ENCODE measurements at regions not wholly inside any gene's neighbourhood (a gene's known extent, or its start where the extent isn't known, plus 50 kb on each side); places are given as distances from the start of the nearest gene placed in this dataset.

- H3K27me3 ChIP-seq = no peaks in the 10 kb centered on the region
- no peak for DNase-seq (ENCODE audit: low spot score in 2 of 2)
- H3K36me3 ChIP-seq = no peaks in the 10 kb centered on the region
- H3K4me1 ChIP-seq = no peaks in the 10 kb centered on the region
- intact Hi-C loops (cut with DNase I; ENCODE audit: low total_unique reads) = no loop called here
- H3K27ac ChIP-seq = no peak overlapping the region
- H3K9me3 ChIP-seq = no peaks in the 10 kb centered on the region
- no peak overlapping the region for H3K4me3 ChIP-seq
- no peak for TF ChIP-seq CTCF (IDR thresholded peaks at IDR 0.05)
Measured at GRCh38 chr5:52328220-52328806, 459.4 kb upstream of the ITGA1 start.

DNA sequence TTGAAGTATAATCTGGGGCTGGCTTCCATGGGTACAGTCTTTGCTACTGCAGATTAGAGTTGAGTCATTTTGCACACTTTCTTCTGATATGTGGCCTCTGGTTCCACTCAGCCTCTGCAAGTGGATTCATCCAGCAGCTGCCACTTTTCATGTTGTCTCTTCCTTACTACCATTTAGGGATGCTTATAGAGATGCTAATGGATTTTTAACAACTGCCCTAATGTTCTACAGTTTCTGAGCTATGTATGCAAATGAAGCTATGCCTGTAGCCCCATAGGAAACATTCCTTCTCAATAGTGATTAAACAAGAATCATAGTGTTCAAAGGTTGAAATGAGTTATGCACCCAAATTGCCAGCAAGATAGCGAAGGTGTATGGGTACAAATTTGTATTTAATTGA lies 456.0 kb upstream of the ITGA1 start:
- Histone ChIP-seq H3K4me1 (no peaks in the 10 kb centered on the region), H3K9me3 (no peaks in the 10 kb centered on the region), H3K27ac (no peak overlapping the region), H3K27me3 (no peaks in the 10 kb centered on the region), H3K4me3 (no peak overlapping the region), H3K36me3 (no peaks in the 10 kb centered on the region)
- intact Hi-C loops (cut with DNase I; ENCODE audit: low total_unique reads) = loop anchor here (10.0 kb wide), 1 partner anchor 1317 kb away; no protein-coding TSS in a partner anchor
- TF ChIP-seq POLR2AphosphoS5 (IDR thresholded peaks at IDR 0.05) = no peak
- TF ChIP-seq POLR2A (IDR thresholded peaks at IDR 0.05) = no peak
- TF ChIP-seq CTCF (IDR thresholded peaks at IDR 0.05) = no peak
- DNase-seq (ENCODE audit: low spot score in 2 of 2) = no peak

GRCh38 chr5:52334367-52334766 lies 453.3 kb upstream of the ITGA1 start:
- Histone ChIP-seq H3K36me3 (no peaks in the 10 kb centered on the region), H3K9me3 (no peaks in the 10 kb centered on the region), H3K4me3 (no peak overlapping the region), H3K4me1 (no peaks in the 10 kb centered on the region), H3K27ac (no peak overlapping the region), H3K27me3 (no peaks in the 10 kb centered on the region)
- DNase-seq (ENCODE audit: low spot score in 2 of 2) = no peak
- intact Hi-C loops (cut with DNase I; ENCODE audit: low total_unique reads) = loop anchor here (10.0 kb wide), 1 partner anchor 1320 kb away; no protein-coding TSS in a partner anchor
- TF ChIP-seq POLR2AphosphoS5 (IDR thresholded peaks at IDR 0.05) (no peak), POLR2A (IDR thresholded peaks at IDR 0.05) (no peak), CTCF (IDR thresholded peaks at IDR 0.05) (no peak)

DNA sequence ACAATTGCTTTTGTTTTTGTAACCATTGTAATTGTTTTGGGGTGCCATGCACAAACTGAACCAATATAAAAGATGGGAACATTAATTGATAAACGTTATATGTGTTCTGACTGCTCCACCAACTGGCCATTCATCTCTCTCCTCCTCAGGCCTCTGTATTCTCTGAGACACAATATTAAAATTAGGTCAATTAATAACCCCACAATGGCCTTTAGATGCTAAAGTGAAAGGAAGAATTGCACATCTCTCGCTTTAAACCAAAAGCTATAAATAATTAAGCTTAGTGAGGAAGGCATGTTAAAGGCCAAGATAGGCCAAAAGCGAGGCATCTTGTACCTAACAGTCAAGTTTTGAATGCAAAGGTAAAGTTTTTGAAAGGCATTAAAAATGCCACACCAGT lies 448.4 kb upstream of the ITGA1 start:
- H3K36me3 ChIP-seq = no peaks in the 10 kb centered on the region
- H3K27ac ChIP-seq = no peak overlapping the region
- TF ChIP-seq POLR2A (IDR thresholded peaks at IDR 0.05) (no peak), CTCF (IDR thresholded peaks at IDR 0.05) (no peak), POLR2AphosphoS5 (IDR thresholded peaks at IDR 0.05) (no peak)
- intact Hi-C loops (cut with DNase I; ENCODE audit: low total_unique reads) = loop anchor here (10.0 kb wide), 1 partner anchor 1324 kb away; no protein-coding TSS in a partner anchor
- DNase-seq (ENCODE audit: low spot score in 2 of 2) = no peak
- H3K4me1 ChIP-seq = no peaks in the 10 kb centered on the region
- H3K27me3 ChIP-seq = no peaks in the 10 kb centered on the region
- H3K4me3 ChIP-seq = no peak overlapping the region
- H3K9me3 ChIP-seq = no peaks in the 10 kb centered on the region

- Histone ChIP-seq H3K4me1 (no peaks in the 10 kb centered on the region), H3K27me3 (no peaks in the 10 kb centered on the region), H3K4me3 (no peak overlapping the region), H3K9me3 (no peaks in the 10 kb centered on the region), H3K27ac (no peak overlapping the region), H3K36me3 (no peaks in the 10 kb centered on the region)
- TF ChIP-seq POLR2A (IDR thresholded peaks at IDR 0.05) (no peak), POLR2AphosphoS5 (IDR thresholded peaks at IDR 0.05) (no peak), CTCF (IDR thresholded peaks at IDR 0.05) (no peak)
- no peak for DNase-seq (ENCODE audit: low spot score in 2 of 2)
- intact Hi-C loops (cut with DNase I; ENCODE audit: low total_unique reads) = no loop called here
Measured at GRCh38 chr5:52342361-52342760, 445.4 kb upstream of the ITGA1 start.
